Left ventricle myocardium inferior (tissue), 1 donor: ENCODE measurements at regions not wholly inside any gene's neighbourhood (a gene's known extent, or its start where the extent isn't known, plus 50 kb on each side); places are given as distances from the start of the nearest gene placed in this dataset.

Source experiments
- DNase-seq: peaks from one replicate; pipeline ENCODE4 v3.0.0-alpha.2; 2020
- H3K27ac ChIP-seq: fragments of 200-600 bp; replicated peaks from 2 replicates; pipeline ENCODE4 v1.8.0; 2021
- H3K27me3 ChIP-seq: fragments of 200-600 bp; 2 replicates; pipeline ENCODE4 v1.8.0; 2021; ENCODE audit warnings: low read depth
- H3K36me3 ChIP-seq: fragments of 200-600 bp; 2 replicates; pipeline ENCODE4 v1.8.0; 2021
- H3K4me1 ChIP-seq: fragments of 200-600 bp; 2 replicates; pipeline ENCODE4 v1.8.0; 2021
- H3K4me3 ChIP-seq: fragments of 200-600 bp; 2 replicates; pipeline ENCODE4 v1.8.0; 2021; ENCODE audit warnings: mild to moderate bottlenecking, moderate library complexity
- H3K9me3 ChIP-seq: fragments of 200-600 bp; replicated peaks from 2 replicates; pipeline ENCODE4 v1.8.0; 2021
- intact Hi-C: fragments of 100-400 bp; cut with micrococcal nuclease; formaldehyde crosslinking; loops from one replicate; pipeline ENCODE4 v1.11.0; 2022
- TF ChIP-seq, protein P1 (sequence below): fragments of 200-600 bp; IDR thresholded peaks from 2 replicates; pipeline ENCODE4 v1.8.0; 2021; ENCODE audit warnings: antibody characterized with exemption, mild to moderate bottlenecking, borderline replicate concordance
- donor health status: DM: no; HTN: yes; CAD: no; lungs with severe emphysema.

DNA sequence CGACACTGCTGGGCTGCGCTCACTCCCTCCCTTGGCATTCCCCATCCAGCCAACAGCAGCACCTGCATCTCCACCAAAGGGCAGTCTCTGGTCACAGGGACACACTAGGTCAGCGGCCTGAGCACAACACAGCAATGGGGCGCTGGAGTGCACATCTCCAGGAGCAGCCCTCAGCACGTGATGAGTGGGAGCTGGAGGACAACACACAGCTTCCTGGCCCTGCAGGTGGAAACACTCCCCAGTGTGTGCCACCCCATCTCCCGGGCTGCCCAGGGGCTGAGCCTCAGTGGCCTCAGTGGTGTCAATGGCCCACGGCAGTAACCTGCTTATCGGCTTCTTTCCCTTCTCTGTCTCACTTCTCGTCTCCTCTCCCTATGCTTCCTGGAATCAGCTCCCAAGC, 96.8 kb upstream of the VSTM2B start:
- Histone ChIP-seq H3K4me1 (no peaks in the 10 kb centered on the region), H3K9me3 (peaks cover 3% of the 10 kb centered on the region), H3K36me3 (no peaks in the 10 kb centered on the region), H3K4me3 (no peak overlapping the region), H3K27me3 (peaks cover 69% of the 10 kb centered on the region), H3K27ac (no peak overlapping the region)
- no peak for DNase-seq
- TF ChIP-seq, protein P1, sequence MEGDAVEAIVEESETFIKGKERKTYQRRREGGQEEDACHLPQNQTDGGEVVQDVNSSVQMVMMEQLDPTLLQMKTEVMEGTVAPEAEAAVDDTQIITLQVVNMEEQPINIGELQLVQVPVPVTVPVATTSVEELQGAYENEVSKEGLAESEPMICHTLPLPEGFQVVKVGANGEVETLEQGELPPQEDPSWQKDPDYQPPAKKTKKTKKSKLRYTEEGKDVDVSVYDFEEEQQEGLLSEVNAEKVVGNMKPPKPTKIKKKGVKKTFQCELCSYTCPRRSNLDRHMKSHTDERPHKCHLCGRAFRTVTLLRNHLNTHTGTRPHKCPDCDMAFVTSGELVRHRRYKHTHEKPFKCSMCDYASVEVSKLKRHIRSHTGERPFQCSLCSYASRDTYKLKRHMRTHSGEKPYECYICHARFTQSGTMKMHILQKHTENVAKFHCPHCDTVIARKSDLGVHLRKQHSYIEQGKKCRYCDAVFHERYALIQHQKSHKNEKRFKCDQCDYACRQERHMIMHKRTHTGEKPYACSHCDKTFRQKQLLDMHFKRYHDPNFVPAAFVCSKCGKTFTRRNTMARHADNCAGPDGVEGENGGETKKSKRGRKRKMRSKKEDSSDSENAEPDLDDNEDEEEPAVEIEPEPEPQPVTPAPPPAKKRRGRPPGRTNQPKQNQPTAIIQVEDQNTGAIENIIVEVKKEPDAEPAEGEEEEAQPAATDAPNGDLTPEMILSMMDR: no peak
- intact Hi-C loops: no loop called here

DNA sequence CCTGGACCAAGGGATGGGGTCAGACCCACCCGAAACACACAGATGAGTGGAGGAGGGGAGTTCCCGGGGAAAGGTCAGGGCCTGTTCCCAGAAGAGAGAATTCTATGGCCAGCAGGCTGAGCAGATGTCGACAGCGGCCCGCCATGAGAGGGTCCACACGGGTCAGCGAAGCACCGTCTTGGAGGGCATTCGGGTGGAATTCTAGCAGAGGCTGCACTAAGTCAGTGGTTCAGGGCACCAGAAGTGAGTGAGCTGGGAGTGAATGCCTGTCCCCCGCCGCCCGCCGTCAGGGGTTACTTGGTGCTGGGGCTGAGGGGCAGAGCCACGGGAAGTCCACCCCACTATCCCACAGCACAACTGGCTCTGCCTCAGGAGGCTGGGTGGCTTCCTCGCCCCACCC, 96.2 kb upstream of the VSTM2B start:
- H3K27me3 ChIP-seq: peaks cover 69% of the 10 kb centered on the region
- TF ChIP-seq, protein P1: no peak
- no peak overlapping the region for H3K4me3 ChIP-seq
- peaks cover under 1% of the 10 kb centered on the region for H3K9me3 ChIP-seq
- no peak overlapping the region for H3K27ac ChIP-seq
- no peaks in the 10 kb centered on the region for H3K36me3 ChIP-seq
- no peaks in the 10 kb centered on the region for H3K4me1 ChIP-seq
- intact Hi-C loops: no loop called here
- no peak for DNase-seq

DNA sequence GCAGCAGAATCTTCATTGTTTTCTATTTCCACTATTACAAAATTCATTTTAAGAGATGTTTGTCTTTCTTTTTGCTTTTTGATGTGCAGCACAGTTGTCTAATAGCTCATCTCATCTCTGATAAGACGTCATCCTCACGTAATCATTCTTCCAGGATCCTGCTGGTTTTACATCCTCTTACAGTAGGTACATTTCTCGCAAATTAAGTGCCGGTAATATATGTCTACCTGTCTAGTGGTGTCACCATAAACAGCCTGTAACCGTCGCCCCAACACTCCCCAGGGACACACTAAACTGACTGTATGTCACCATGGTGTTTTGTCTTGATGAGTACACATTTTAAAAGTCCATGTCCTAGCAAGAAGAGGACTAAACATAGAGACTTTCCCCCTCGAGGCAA, 94.5 kb upstream of the VSTM2B start:
- Histone ChIP-seq H3K27ac (no peak overlapping the region), H3K36me3 (no peaks in the 10 kb centered on the region), H3K4me1 (no peaks in the 10 kb centered on the region), H3K9me3 (no peaks in the 10 kb centered on the region), H3K27me3 (peaks cover 68% of the 10 kb centered on the region), H3K4me3 (no peak overlapping the region)
- intact Hi-C loops: no loop called here
- DNase-seq: no peak
- TF ChIP-seq, protein P1: no peak

DNA sequence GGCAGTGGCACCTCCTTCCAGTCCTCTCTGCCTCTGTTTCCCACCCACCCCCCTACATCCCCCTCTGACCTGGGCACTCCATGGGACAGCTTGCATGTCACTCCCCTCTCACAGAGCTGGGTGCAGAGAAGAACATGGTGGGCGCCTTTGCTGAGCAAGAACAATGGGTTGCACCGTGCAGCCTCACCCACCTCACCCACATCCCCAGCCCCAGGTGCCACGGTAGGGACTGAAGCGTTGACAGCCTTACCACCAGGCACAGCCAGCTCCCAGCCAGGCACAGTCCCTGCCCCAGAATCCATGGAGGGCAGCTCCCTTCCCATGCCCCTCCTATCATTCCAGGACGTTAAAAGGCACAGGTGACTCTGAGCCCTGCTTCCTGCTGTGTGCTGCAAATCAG, 93.1 kb upstream of the VSTM2B start:
- H3K4me1 ChIP-seq: no peaks in the 10 kb centered on the region
- TF ChIP-seq, protein P1: no peak
- no peak overlapping the region for H3K27ac ChIP-seq
- intact Hi-C loops: no loop called here
- no peaks in the 10 kb centered on the region for H3K36me3 ChIP-seq
- DNase-seq: no peak
- H3K27me3 ChIP-seq: peaks cover 71% of the 10 kb centered on the region
- no peaks in the 10 kb centered on the region for H3K9me3 ChIP-seq
- H3K4me3 ChIP-seq: no peak overlapping the region

DNA sequence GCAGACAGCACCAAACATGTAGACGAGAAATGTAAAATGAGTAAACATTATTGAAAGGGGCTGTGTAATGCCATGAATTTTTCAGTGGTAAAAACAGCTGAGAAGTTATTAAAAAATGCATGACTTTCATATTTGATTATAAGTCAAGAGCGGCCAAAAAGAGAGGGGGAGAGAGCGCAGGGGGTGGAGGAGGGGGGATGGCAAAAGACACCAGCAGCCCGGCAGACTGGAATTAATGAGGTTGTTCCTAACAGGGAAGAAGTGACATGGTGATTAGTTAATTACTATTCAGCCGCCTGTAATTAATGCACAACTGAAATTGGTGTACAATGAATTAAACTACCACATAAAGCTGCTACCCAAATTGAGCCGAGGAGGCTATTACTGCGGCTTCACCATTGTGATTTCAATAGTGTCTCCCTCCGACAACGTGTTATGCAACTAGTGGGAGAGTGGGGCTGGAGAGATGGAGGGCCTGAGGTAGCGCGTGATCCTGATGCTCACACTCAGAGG, 89.1 kb upstream of the VSTM2B start:
- Histone ChIP-seq H3K4me3 (no peak overlapping the region), H3K36me3 (no peaks in the 10 kb centered on the region), H3K27ac (no peak overlapping the region), H3K4me1 (no peaks in the 10 kb centered on the region), H3K9me3 (peaks cover 22% of the 10 kb centered on the region), H3K27me3 (peaks cover 45% of the 10 kb centered on the region)
- TF ChIP-seq, protein P1: no peak
- no peak for DNase-seq
- intact Hi-C loops: no loop called here

DNA sequence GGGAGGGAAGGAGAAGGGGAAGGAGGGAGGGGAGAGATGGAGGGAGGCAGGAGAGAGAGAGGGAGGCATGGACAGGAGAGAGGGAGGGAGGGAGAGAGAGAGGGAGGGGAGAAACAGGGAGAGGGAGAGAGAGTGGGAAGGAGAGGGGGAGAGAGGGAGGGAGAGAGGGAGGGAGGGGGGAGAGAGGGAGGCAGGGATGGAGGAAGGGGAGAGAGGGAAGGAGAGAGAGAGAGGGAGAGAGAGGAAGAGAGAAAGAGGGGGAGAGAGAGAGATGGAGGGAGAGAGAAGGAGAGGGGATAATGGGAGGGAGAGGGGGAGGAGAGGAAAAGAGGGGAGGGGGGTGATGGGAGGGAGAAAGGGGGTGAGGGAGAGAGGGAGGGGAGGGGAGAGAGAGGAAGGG, 86.8 kb upstream of the VSTM2B start:
- peaks cover 22% of the 10 kb centered on the region for H3K9me3 ChIP-seq
- TF ChIP-seq, protein P1: no peak
- no peak for DNase-seq
- no peak overlapping the region for H3K4me3 ChIP-seq
- H3K36me3 ChIP-seq: no peaks in the 10 kb centered on the region
- H3K4me1 ChIP-seq: no peaks in the 10 kb centered on the region
- intact Hi-C loops: no loop called here
- H3K27me3 ChIP-seq: peaks cover 40% of the 10 kb centered on the region
- no peak overlapping the region for H3K27ac ChIP-seq
